ENCODE measurements at regions not wholly inside any gene's neighbourhood (a gene's known extent, or its start where the extent isn't known, plus 50 kb on each side); places are given as distances from the start of the nearest gene placed in this dataset.
A peak's percentile ranks its signal among the peaks of the same experiment; 100 is the strongest.

DNA sequence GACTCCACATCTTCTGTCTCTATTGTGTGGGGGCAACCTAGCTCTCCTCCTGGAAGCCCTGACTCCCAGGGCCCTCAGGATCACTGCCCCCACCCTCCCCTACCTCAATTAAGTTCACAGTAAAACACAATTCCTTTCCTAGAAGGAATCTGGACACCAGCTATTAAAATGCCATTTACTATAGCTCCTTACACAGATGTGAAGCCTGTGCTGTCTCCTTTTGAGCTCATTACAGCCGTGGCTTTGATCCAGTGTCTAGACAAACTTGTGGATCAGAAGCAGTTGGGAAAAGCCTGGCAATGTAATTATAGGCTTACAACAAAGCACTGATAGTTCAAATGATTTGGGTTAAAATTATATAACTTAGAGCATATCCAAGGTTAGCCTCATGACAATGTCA lies 107.0 kb upstream of the SMIM23 start:
- WGBS (ENCODE audit: low lambda C conversion rate) = 0% methylated on average over 1 of the region's 1 CpG

DNA sequence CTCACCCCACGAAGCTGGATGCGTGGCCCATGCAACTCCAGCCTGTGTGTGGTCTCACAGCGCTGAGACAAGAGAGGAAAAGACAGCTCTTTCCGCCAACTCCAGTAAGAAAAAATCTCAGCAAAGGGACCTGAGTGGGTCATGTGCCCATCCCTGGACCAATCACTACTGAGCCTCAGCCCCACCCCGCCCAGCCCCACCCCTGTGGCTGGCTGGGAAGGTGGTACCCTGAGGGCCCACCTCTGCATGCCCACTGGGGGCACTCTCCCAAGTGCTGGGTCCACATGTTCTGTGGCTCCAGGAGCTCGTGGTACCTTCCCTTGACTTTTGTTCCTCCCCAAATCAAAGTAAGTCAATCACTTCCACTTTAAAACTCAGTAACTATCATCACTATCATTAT lies 105.1 kb upstream of the SMIM23 start:
- in situ Hi-C loops (cut with HindIII; ENCODE audit: extremely low pct_ligation_motif_present, low pct_unique_long_range_greater_than_20kb) = no loop called here
- CTCF ChIA-PET (ENCODE audit: low intra/inter-chr PET ratio, low total read pairs) = no interaction called here
- no peaks in the 10 kb centered on the region for H3K79me2 ChIP-seq (ENCODE audit: insufficient read depth, low read length)
- H3K9ac ChIP-seq (ENCODE audit: insufficient read depth, low read depth, low read length) = no peak overlapping the region
- no peak for FAIRE-seq
- TF ChIP-seq, protein P1, sequence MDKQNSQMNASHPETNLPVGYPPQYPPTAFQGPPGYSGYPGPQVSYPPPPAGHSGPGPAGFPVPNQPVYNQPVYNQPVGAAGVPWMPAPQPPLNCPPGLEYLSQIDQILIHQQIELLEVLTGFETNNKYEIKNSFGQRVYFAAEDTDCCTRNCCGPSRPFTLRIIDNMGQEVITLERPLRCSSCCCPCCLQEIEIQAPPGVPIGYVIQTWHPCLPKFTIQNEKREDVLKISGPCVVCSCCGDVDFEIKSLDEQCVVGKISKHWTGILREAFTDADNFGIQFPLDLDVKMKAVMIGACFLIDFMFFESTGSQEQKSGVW (CRISPR knock-in tag; IDR thresholded peaks at IDR 0.05; ENCODE audit: borderline replicate concordance) = no peak
- TF ChIP-seq, protein P2, sequence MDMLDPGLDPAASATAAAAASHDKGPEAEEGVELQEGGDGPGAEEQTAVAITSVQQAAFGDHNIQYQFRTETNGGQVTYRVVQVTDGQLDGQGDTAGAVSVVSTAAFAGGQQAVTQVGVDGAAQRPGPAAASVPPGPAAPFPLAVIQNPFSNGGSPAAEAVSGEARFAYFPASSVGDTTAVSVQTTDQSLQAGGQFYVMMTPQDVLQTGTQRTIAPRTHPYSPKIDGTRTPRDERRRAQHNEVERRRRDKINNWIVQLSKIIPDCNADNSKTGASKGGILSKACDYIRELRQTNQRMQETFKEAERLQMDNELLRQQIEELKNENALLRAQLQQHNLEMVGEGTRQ (IDR thresholded peaks at IDR 0.05; ENCODE audit: low read depth, low read length) = no peak
- TF ChIP-seq, protein P2 (CRISPR knock-in tag; IDR thresholded peaks at IDR 0.05; ENCODE audit: borderline replicate concordance) = no peak
- no peak for TF ChIP-seq PCBP1 (IDR thresholded peaks at IDR 0.05; ENCODE audit: borderline replicate concordance, low read depth, low read length)
- TF ChIP-seq SMAD9 (CRISPR knock-in tag; IDR thresholded peaks at IDR 0.05) = no peak
- TF ChIP-seq, protein P3, sequence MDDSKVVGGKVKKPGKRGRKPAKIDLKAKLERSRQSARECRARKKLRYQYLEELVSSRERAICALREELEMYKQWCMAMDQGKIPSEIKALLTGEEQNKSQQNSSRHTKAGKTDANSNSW (CRISPR knock-in tag; IDR thresholded peaks at IDR 0.05; ENCODE audit: borderline replicate concordance) = no peak
- TF ChIP-seq ERF (CRISPR knock-in tag; IDR thresholded peaks at IDR 0.05) = no peak
- TF ChIP-seq ZNF775 (CRISPR knock-in tag; IDR thresholded peaks at IDR 0.05; ENCODE audit: borderline replicate concordance) = no peak
- TF ChIP-seq ZNF446 (CRISPR knock-in tag; IDR thresholded peaks at IDR 0.05) = no peak
- TF ChIP-seq MTF1 (CRISPR knock-in tag; IDR thresholded peaks at IDR 0.05) = no peak
- TF ChIP-seq HNRNPLL (IDR thresholded peaks at IDR 0.05; ENCODE audit: low read depth, low read length, poor library complexity, severe bottlenecking) = no peak
- no peak for TF ChIP-seq THAP11 (CRISPR knock-in tag; IDR thresholded peaks at IDR 0.05)
- no peak for TF ChIP-seq ZNF720 (CRISPR knock-in tag; IDR thresholded peaks at IDR 0.05)
- TF ChIP-seq YEATS4 (CRISPR knock-in tag; IDR thresholded peaks at IDR 0.05; ENCODE audit: borderline replicate concordance) = no peak
- H3K9me3 ChIP-seq (ENCODE audit: low read length) = no peaks in the 10 kb centered on the region
- H3K27me3 ChIP-seq (ENCODE audit: control insufficient read depth in 1 of 2, insufficient read depth in 2 of 2, low read length in 2 of 2) = peaks cover 0 to 27% of the 10 kb centered on the region in 2 experiments; a peak in 2 of 5 replicates
- H3K4me3 ChIP-seq (replicated peaks in 1 of 3; ENCODE audit: insufficient read depth in 1 of 3, low read depth in 2 of 3, low read length in 3 of 3) = no peak overlapping the region
- intact Hi-C loops (cut with micrococcal nuclease; ENCODE audit: unreplicated experiment) = no loop called here
- H3K4me1 ChIP-seq (ENCODE audit: insufficient read depth, low read length) = peaks cover 8% of the 10 kb centered on the region
- DNase-seq (ENCODE audit: low spot score) = no peak
- no peaks in the 10 kb centered on the region for H4K20me1 ChIP-seq (ENCODE audit: insufficient read depth, low read length)
- BruUV-seq (replicated peaks) = no TSS peak
- H3K4me2 ChIP-seq (ENCODE audit: low read depth, low read length) = no peak overlapping the region
- ATAC-seq = peak; percentile 43; the same call in 1 of the 3 replicates
- H2AFZ ChIP-seq (ENCODE audit: low read length) = no peak overlapping the region
- no peaks in the 10 kb centered on the region for H3K36me3 ChIP-seq (replicated peaks in 1 of 2; ENCODE audit: control insufficient read depth in 1 of 2, insufficient read depth in 2 of 2, low read length in 2 of 2)
- no peak overlapping the region for H3K27ac ChIP-seq (ENCODE audit: extremely low read length, insufficient read depth, low read length)
- WGBS (ENCODE audit: low lambda C conversion rate) = 24% methylated on average over 5 of the region's 6 CpGs
- POLR2A ChIA-PET = no interaction called here

More for the DNA sequence above, 107.0 kb upstream of the SMIM23 start:
- Histone ChIP-seq H3K27me3 (ENCODE audit: control insufficient read depth in 1 of 2, insufficient read depth in 2 of 2, low read length in 2 of 2) (peaks cover 0 to 23% of the 10 kb centered on the region in 2 experiments; a peak in 2 of 5 replicates), H3K9me3 (ENCODE audit: low read length) (no peaks in the 10 kb centered on the region), H3K9ac (ENCODE audit: insufficient read depth, low read depth, low read length) (no peak overlapping the region), H2AFZ (ENCODE audit: low read length) (no peak overlapping the region), H3K79me2 (ENCODE audit: insufficient read depth, low read length) (no peaks in the 10 kb centered on the region), H4K20me1 (ENCODE audit: insufficient read depth, low read length) (no peaks in the 10 kb centered on the region), H3K4me1 (ENCODE audit: insufficient read depth, low read length) (peaks cover 6% of the 10 kb centered on the region), H3K27ac (ENCODE audit: extremely low read length, insufficient read depth, low read length) (no peak overlapping the region), H3K4me2 (ENCODE audit: low read depth, low read length) (no peak overlapping the region), H3K36me3 (replicated peaks in 1 of 2; ENCODE audit: control insufficient read depth in 1 of 2, insufficient read depth in 2 of 2, low read length in 2 of 2) (no peaks in the 10 kb centered on the region), H3K4me3 (replicated peaks in 1 of 3; ENCODE audit: insufficient read depth in 1 of 3, low read depth in 2 of 3, low read length in 3 of 3) (no peak overlapping the region)
- ATAC-seq = no peak
- ChIA-PET POLR2A (no interaction called here), CTCF (ENCODE audit: low intra/inter-chr PET ratio, low total read pairs) (no interaction called here)
- BruUV-seq (replicated peaks) = no TSS peak
- DNase-seq (ENCODE audit: low spot score) = no peak
- TF ChIP-seq, protein P4, sequence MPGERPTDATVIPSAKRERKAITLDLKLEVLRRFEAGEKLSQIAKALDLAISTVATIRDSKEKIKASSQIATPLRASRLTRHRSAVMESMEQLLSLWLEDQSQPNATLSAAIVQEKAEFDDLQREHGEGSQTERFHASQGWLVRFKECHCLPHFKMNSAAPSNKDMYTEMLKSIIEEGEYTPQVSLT (CRISPR knock-in tag; IDR thresholded peaks at IDR 0.05; ENCODE audit: borderline replicate concordance, low read depth) = no peak
- no peak for TF ChIP-seq NR2F6 (IDR thresholded peaks at IDR 0.05)
- no peak for TF ChIP-seq NR2F6 (CRISPR knock-in tag; IDR thresholded peaks at IDR 0.05)
- in situ Hi-C loops (cut with HindIII; ENCODE audit: extremely low pct_ligation_motif_present, low pct_unique_long_range_greater_than_20kb) (no loop called here), intact Hi-C loops (cut with micrococcal nuclease; ENCODE audit: unreplicated experiment) (no loop called here)
- FAIRE-seq = no peak

All from HepG2 (cell line).